GM12874 (cell line): ENCODE measurements at regions not wholly inside any gene's neighbourhood (a gene's known extent, or its start where the extent isn't known, plus 50 kb on each side); places are given as distances from the start of the nearest gene placed in this dataset.

Source experiments
- TF ChIP-seq, protein P1 (sequence below): IDR thresholded peaks from 2 replicates; pipeline ENCODE4 v1.5.1; 2011; ENCODE audit warnings: low read depth, mild to moderate bottlenecking, control low read depth, low read length, moderate library complexity; ENCODE audit not compliant: insufficient read depth

GRCh38 chr4:3871881-3872833 is 106.0 kb downstream of the ADRA2C start:
- TF ChIP-seq, protein P1, sequence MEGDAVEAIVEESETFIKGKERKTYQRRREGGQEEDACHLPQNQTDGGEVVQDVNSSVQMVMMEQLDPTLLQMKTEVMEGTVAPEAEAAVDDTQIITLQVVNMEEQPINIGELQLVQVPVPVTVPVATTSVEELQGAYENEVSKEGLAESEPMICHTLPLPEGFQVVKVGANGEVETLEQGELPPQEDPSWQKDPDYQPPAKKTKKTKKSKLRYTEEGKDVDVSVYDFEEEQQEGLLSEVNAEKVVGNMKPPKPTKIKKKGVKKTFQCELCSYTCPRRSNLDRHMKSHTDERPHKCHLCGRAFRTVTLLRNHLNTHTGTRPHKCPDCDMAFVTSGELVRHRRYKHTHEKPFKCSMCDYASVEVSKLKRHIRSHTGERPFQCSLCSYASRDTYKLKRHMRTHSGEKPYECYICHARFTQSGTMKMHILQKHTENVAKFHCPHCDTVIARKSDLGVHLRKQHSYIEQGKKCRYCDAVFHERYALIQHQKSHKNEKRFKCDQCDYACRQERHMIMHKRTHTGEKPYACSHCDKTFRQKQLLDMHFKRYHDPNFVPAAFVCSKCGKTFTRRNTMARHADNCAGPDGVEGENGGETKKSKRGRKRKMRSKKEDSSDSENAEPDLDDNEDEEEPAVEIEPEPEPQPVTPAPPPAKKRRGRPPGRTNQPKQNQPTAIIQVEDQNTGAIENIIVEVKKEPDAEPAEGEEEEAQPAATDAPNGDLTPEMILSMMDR = no peak

- TF ChIP-seq, protein P1 = no peak
Measured at GRCh38 chr4:3872834-3873313, 106.7 kb downstream of the ADRA2C start.

GRCh38 chr4:3873408-3874027 is 107.3 kb downstream of the ADRA2C start:
- TF ChIP-seq, protein P1 = no peak

GRCh38 chr4:3874028-3874415 is 107.8 kb downstream of the ADRA2C start:
- TF ChIP-seq, protein P1 = no peak

- TF ChIP-seq, protein P1 = no peak
Measured at GRCh38 chr4:3874525-3875110, 108.4 kb downstream of the ADRA2C start.

- TF ChIP-seq, protein P1 = no peak
Measured at GRCh38 chr4:3875466-3875865, 109.3 kb downstream of the ADRA2C start.

- TF ChIP-seq, protein P1 = no peak
Measured at GRCh38 chr4:3877236-3877635, 111.1 kb downstream of the ADRA2C start.
